NCI-H2196 treated with DMSO at 0.1 percent for 48 hours (cell line): ENCODE measurements at regions not wholly inside any gene's neighbourhood (a gene's known extent, or its start where the extent isn't known, plus 50 kb on each side); places are given as distances from the start of the nearest gene placed in this dataset.
"Not testable (repeated sequence)": the region's sequence is repeated elsewhere in the genome, so short reads cannot be mapped to it uniquely, and the experiment has no call there.

Experiments
- DNase-seq: peaks from one replicate; lab custom pipeline; 2025; ENCODE audit not compliant: unreplicated experiment; lab: John Stamatoyannopoulos, UW

- DNase-seq = peak; percentile 19
Measured at GRCh38 chr13:80881942-80882445, 541.1 kb upstream of the SPRY2 start.

GRCh38 chr13:80881495-80881894, 540.6 kb upstream of the SPRY2 start:
- DNase-seq = no peak

GRCh38 chr13:80881034-80881433, 540.1 kb upstream of the SPRY2 start:
- DNase-seq = no peak

GRCh38 chr13:80877944-80878241, 537.0 kb upstream of the SPRY2 start:
- DNase-seq = no peak

- no peak for DNase-seq
Measured at GRCh38 chr13:80877209-80877943, 536.5 kb upstream of the SPRY2 start.

- DNase-seq = no peak
Measured at GRCh38 chr13:80873589-80873988, 532.7 kb upstream of the SPRY2 start.

- DNase-seq = not testable (repeated sequence)
Measured at GRCh38 chr13:80871971-80872370, 531.0 kb upstream of the SPRY2 start.

- DNase-seq = no peak
Measured at GRCh38 chr13:80871481-80871880, 530.6 kb upstream of the SPRY2 start.

- DNase-seq = no peak
Measured at GRCh38 chr13:80870186-80870585, 529.3 kb upstream of the SPRY2 start.

- DNase-seq = no peak
Measured at GRCh38 chr13:80866921-80867320, 526.0 kb upstream of the SPRY2 start.

- no peak for DNase-seq
Measured at GRCh38 chr13:80865329-80865728, 524.4 kb upstream of the SPRY2 start.

GRCh38 chr13:80862456-80862855, 521.5 kb upstream of the SPRY2 start:
- no peak for DNase-seq

GRCh38 chr13:80860845-80861244, 519.9 kb upstream of the SPRY2 start:
- no peak for DNase-seq

GRCh38 chr13:80858131-80858530, 517.2 kb upstream of the SPRY2 start:
- DNase-seq = no peak

- DNase-seq = no peak
Measured at GRCh38 chr13:80857321-80857720, 516.4 kb upstream of the SPRY2 start.

GRCh38 chr13:80850771-80851170, 509.8 kb upstream of the SPRY2 start:
- DNase-seq = no peak

GRCh38 chr13:80844164-80844563, 503.2 kb upstream of the SPRY2 start:
- no peak for DNase-seq

GRCh38 chr13:80841414-80841813, 500.5 kb upstream of the SPRY2 start:
- DNase-seq = no peak

- no peak for DNase-seq
Measured at GRCh38 chr13:80840316-80840976, 499.5 kb upstream of the SPRY2 start.

- no peak for DNase-seq
Measured at GRCh38 chr13:80835902-80836301, 495.0 kb upstream of the SPRY2 start.

- no peak for DNase-seq
Measured at GRCh38 chr13:80830431-80830830, 489.5 kb upstream of the SPRY2 start.

- no peak for DNase-seq
Measured at GRCh38 chr13:80828759-80829158, 487.8 kb upstream of the SPRY2 start.

GRCh38 chr13:80825276-80825675, 484.4 kb upstream of the SPRY2 start:
- DNase-seq = no peak
